CD14-positive monocyte (primary cell): ENCODE measurements at regions not wholly inside any gene's neighbourhood (a gene's known extent, or its start where the extent isn't known, plus 50 kb on each side); places are given as distances from the start of the nearest gene placed in this dataset.

Experiments used
- DNase-seq, 3 donors: peaks; one replicate each; pipeline ENCODE4 v3.0.0-alpha.2; 2011 to 2022
- H2AFZ ChIP-seq: 2 replicates; pipeline ENCODE4 v1.6.0; 2012; ENCODE audit warnings: mild to moderate bottlenecking, low read depth, low read length, inconsistent platforms; ENCODE audit not compliant: insufficient read depth, poor library complexity, severe bottlenecking
- H3K27ac ChIP-seq, 2 donors: 1 replicate in 1 of 2; 2 replicates in 1 of 2; pipeline ENCODE4 v1.5.1; 2012 to 2013; ENCODE audit warnings: low read length in 2 of 2, control low read depth in 1 of 2, inconsistent platforms in 1 of 2, low read depth in 1 of 2, mild to moderate bottlenecking in 1 of 2
- H3K27me3 ChIP-seq, 2 donors: one replicate each; pipeline versions ENCODE4 v1.6.0 to v1.6.1; 2011 to 2013; ENCODE audit warnings: low read length in 2 of 2; ENCODE audit not compliant: control insufficient read depth in 2 of 2, insufficient read depth in 2 of 2
- H3K36me3 ChIP-seq, 2 donors: replicated peaks in 1 of 2; 1 replicate in 1 of 2; 2 replicates in 1 of 2; pipeline versions ENCODE4 v1.5.1 to v1.6.1; 2012 to 2013; ENCODE audit warnings: low read length in 2 of 2, control low read depth in 1 of 2, inconsistent platforms in 1 of 2, mild to moderate bottlenecking in 1 of 2; ENCODE audit not compliant: insufficient read depth in 2 of 2, control insufficient read depth in 1 of 2
- H3K4me1 ChIP-seq, 2 donors: 1 replicate in 1 of 2; 2 replicates in 1 of 2; pipeline versions ENCODE4 v1.5.1 to v1.6.1; 2012 to 2013; ENCODE audit warnings: low read length in 2 of 2, control low read depth in 1 of 2, inconsistent platforms in 1 of 2, mild to moderate bottlenecking in 1 of 2, moderate library complexity in 1 of 2; ENCODE audit not compliant: insufficient read depth in 2 of 2, control insufficient read depth in 1 of 2
- H3K4me2 ChIP-seq: replicated peaks from 2 replicates; pipeline ENCODE3; 2012; ENCODE audit warnings: low read length, moderate library complexity, mild to moderate bottlenecking; ENCODE audit not compliant: poor library complexity, severe bottlenecking; ENCODE audit errors: extremely low read depth
- H3K4me3 ChIP-seq, 3 experiments: fragments of 200-600 bp in 1 of 3; sonication (generic) in 1 of 3; replicated peaks in 1 of 3; 1 replicate in 2 of 3; 2 replicates in 1 of 3; pipeline ENCODE4 v1.5.1; 2011 to 2013; ENCODE audit warnings: low read length in 3 of 3, mild to moderate bottlenecking in 3 of 3, control low read depth in 2 of 3, low read depth in 2 of 3, inconsistent platforms in 1 of 3, moderate library complexity in 1 of 3
- H3K79me2 ChIP-seq: 2 replicates; pipeline ENCODE4 v1.6.0; 2012; ENCODE audit warnings: mild to moderate bottlenecking, control low read depth, inconsistent platforms, low read length, moderate library complexity; ENCODE audit not compliant: insufficient read depth
- H3K9ac ChIP-seq: 2 replicates; pipeline ENCODE4 v1.6.0; 2017; ENCODE audit warnings: low read length, mild to moderate bottlenecking; ENCODE audit not compliant: insufficient read depth, poor library complexity, severe bottlenecking
- H3K9me3 ChIP-seq, 2 donors: replicated peaks in 1 of 2; 1 replicate in 1 of 2; 2 replicates in 1 of 2; pipeline versions ENCODE4 v1.5.1 to v1.6.1; 2012 to 2013; ENCODE audit warnings: low read length in 2 of 2, control low read depth in 1 of 2; ENCODE audit not compliant: control insufficient read depth in 1 of 2, insufficient read depth in 1 of 2
- H4K20me1 ChIP-seq: 2 replicates; pipeline ENCODE4 v1.6.0; 2012; ENCODE audit warnings: mild to moderate bottlenecking, low read length, control low read depth, moderate library complexity; ENCODE audit not compliant: insufficient read depth
- H3K27ac Mint-ChIP-seq, 7 donors: one replicate each; pipeline ENCODE4 v1.8.0; 2020; ENCODE audit warnings: mild to moderate bottlenecking in 7 of 7, mixed read lengths in 7 of 7, moderate library complexity in 6 of 7, inconsistent platforms in 2 of 7
- H3K27me3 Mint-ChIP-seq, 3 donors: one replicate each; pipeline ENCODE4 v1.8.0; 2021 to 2022; ENCODE audit warnings: low read depth in 3 of 3, mild to moderate bottlenecking in 3 of 3, mixed read lengths in 3 of 3, moderate library complexity in 3 of 3, inconsistent platforms in 1 of 3
- H3K36me3 Mint-ChIP-seq, 2 donors: one replicate each; pipeline ENCODE4 v1.8.0; 2020; ENCODE audit warnings: mixed read lengths in 2 of 2, inconsistent platforms in 1 of 2, mild to moderate bottlenecking in 1 of 2
- H3K4me1 Mint-ChIP-seq: one replicate; pipeline ENCODE4 v1.8.0; 2020; ENCODE audit warnings: mild to moderate bottlenecking, mixed read lengths
- H3K4me3 Mint-ChIP-seq, 2 donors: one replicate each; pipeline ENCODE4 v1.8.0; 2020; ENCODE audit warnings: mild to moderate bottlenecking in 2 of 2, mixed read lengths in 2 of 2, moderate library complexity in 1 of 2
- H3K9me3 Mint-ChIP-seq, 7 donors: one replicate each; pipeline ENCODE4 v1.8.0; 2020 to 2022; ENCODE audit warnings: mixed read lengths in 7 of 7, mild to moderate bottlenecking in 6 of 7, moderate library complexity in 6 of 7, inconsistent platforms in 2 of 7
- WGBS: methylation state at CpG from one replicate; pipeline ENCODE4 v1.1.5; 2013; ENCODE audit warnings: missing lambda C conversion rate; ENCODE audit not compliant: insufficient coverage; 5-methylcytosine and 5-hydroxymethylcytosine counted together
- intact Hi-C, 2 donors: fragments of 100-400 bp; cut with micrococcal nuclease; formaldehyde crosslinking; loops; one replicate each; pipeline versions ENCODE4 v1.15.0 to v1.15.1; 2023
- TF ChIP-seq, protein P1 (sequence below): fragments of 200-600 bp; IDR thresholded peaks from one replicate; pipeline ENCODE4 v1.8.0; 2022; ENCODE audit warnings: antibody characterized with exemption, mild to moderate bottlenecking

DNA sequence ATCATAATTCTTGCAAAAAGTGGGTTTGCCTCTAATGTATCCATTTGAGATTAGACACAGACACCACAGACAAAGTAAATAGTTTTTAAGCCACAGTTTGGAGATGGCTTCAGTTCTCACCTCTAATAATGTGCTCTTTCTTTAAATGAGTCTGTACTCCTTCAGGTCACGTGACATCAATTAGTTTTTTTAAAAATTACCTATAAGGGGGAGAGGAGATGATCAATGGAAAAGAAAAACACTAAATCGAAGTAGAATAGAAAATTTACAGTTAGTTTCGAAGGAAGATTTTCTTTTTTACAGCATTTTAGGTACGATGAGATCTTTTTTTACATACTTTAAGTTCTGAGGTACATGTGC is 849.2 kb downstream of the KCNMA1 start:
- no peaks in the 10 kb centered on the region for H3K36me3 ChIP-seq
- H3K9me3 Mint-ChIP-seq, result peaks cover 0 to 7% (median 4%) of the 10 kb centered on the region in 7 donors
- no peaks in the 10 kb centered on the region for H4K20me1 ChIP-seq
- H3K4me1 Mint-ChIP-seq, result no peaks in the 10 kb centered on the region
- no peaks in the 10 kb centered on the region for H3K4me1 ChIP-seq
- H2AFZ ChIP-seq, result no peak overlapping the region
- no peaks in the 10 kb centered on the region for H3K36me3 Mint-ChIP-seq
- intact Hi-C loops, result no loop called here
- H3K27ac ChIP-seq, result no peak overlapping the region
- H3K27me3 Mint-ChIP-seq, result peaks cover 0 to 1% (median 0%) of the 10 kb centered on the region in 3 donors
- 0% methylated on average over 1 of the region's 4 CpGs for WGBS
- H3K9ac ChIP-seq, result no peak overlapping the region
- H3K79me2 ChIP-seq, result no peaks in the 10 kb centered on the region
- no peak overlapping the region for H3K27ac Mint-ChIP-seq
- H3K4me2 ChIP-seq, result no peak overlapping the region
- no peak for DNase-seq
- TF ChIP-seq, protein P1, sequence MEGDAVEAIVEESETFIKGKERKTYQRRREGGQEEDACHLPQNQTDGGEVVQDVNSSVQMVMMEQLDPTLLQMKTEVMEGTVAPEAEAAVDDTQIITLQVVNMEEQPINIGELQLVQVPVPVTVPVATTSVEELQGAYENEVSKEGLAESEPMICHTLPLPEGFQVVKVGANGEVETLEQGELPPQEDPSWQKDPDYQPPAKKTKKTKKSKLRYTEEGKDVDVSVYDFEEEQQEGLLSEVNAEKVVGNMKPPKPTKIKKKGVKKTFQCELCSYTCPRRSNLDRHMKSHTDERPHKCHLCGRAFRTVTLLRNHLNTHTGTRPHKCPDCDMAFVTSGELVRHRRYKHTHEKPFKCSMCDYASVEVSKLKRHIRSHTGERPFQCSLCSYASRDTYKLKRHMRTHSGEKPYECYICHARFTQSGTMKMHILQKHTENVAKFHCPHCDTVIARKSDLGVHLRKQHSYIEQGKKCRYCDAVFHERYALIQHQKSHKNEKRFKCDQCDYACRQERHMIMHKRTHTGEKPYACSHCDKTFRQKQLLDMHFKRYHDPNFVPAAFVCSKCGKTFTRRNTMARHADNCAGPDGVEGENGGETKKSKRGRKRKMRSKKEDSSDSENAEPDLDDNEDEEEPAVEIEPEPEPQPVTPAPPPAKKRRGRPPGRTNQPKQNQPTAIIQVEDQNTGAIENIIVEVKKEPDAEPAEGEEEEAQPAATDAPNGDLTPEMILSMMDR, result no peak
- no peaks in the 10 kb centered on the region for H3K27me3 ChIP-seq
- no peaks in the 10 kb centered on the region for H3K9me3 ChIP-seq
- no peak overlapping the region for H3K4me3 ChIP-seq
- H3K4me3 Mint-ChIP-seq, result no peak overlapping the region

DNA sequence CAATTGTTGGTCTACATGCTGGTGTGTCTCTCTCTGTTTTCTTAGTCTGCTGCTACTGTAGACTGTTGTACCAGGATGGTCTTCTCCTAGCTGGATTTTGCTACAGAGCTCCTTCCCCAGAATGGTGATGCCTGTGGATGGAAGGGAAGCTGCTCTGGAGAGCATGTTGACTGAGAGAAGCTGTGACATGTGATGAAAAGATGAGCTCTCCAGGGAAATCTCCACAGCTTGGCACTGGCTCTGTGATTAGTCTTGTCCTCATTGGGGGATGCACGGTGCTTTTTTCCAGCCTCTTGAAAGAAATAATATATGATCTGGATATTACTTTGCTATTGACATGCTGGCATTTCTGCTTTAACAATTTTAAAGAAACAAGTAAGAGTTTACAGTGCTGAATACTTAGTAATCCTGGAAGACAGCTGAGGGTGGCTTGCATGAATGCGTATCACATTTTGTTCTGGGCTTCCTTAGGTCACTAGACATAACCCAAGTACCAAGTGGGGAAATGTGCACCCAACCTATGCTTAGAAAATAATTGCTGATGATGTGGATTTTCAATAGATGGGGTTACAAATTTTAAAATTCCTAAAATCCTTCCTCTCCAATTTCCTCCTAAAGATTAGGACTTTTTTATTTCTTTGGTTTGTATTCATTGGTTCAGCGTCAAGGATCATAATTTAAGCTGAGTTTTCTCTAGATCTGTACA is 849.7 kb downstream of the KCNMA1 start:
- no peak overlapping the region for H3K27ac Mint-ChIP-seq

More for the DNA sequence above, 849.7 kb downstream of the KCNMA1 start:
- Histone ChIP-seq H3K4me2 (no peak overlapping the region), H3K4me1 (no peaks in the 10 kb centered on the region), H3K9me3 (no peaks in the 10 kb centered on the region), H3K4me3 (no peak overlapping the region), H3K27me3 (no peaks in the 10 kb centered on the region), H3K36me3 (no peaks in the 10 kb centered on the region), H3K27ac (no peak overlapping the region), H3K79me2 (no peaks in the 10 kb centered on the region), H2AFZ (no peak overlapping the region), H4K20me1 (no peaks in the 10 kb centered on the region), H3K9ac (no peak overlapping the region)
- Mint-ChIP-seq H3K4me3 (no peak overlapping the region), H3K36me3 (no peaks in the 10 kb centered on the region), H3K9me3 (peaks cover 0 to 8% (median 4%) of the 10 kb centered on the region in 7 donors), H3K4me1 (no peaks in the 10 kb centered on the region), H3K27me3 (peaks cover 0 to 1% (median 0%) of the 10 kb centered on the region in 3 donors)
- TF ChIP-seq, protein P1, result no peak
- no CpG with 5 or more reads among the region's 3 CpGs for WGBS
- intact Hi-C loops, result no loop called here
- DNase-seq, result no peak
